ENCODE measurements at regions not wholly inside any gene's neighbourhood (a gene's known extent, or its start where the extent isn't known, plus 50 kb on each side); places are given as distances from the start of the nearest gene placed in this dataset.

DNA sequence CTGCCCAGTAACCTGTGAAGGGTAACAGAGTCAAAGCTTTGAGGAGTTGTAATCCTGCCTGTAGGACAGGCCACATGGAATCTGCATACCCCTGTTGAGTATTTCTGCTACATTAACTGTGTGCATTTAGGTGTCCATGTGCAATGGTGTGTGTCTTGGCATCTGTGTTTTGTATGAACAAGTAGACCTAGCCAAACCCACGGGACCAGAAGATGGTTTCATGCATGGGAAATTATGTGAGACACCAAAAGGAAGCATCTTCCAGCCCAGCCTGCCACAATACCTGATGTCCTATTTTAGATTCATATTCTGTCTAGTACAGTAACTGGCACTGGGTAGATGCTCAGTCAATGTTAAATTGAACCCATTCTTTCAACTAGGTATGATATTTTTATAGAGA, 70.8 kb upstream of the KCND3 start:
- Mint-ChIP-seq H3K4me3 (no peak overlapping the region), H3K4me1 (peaks cover 28% of the 10 kb centered on the region), H3K27me3 (peaks cover 47% of the 10 kb centered on the region), H3K9me3 (ENCODE audit: insufficient read depth) (no peaks in the 10 kb centered on the region), H3K27ac (no peak overlapping the region)
- CTCF ChIA-PET: no interaction called here
- Histone ChIP-seq H3K27me3 (replicated peaks in 1 of 4; ENCODE audit: control extremely low read depth in 1 of 4, control insufficient read depth in 3 of 4, insufficient read depth in 4 of 4, low read length in 3 of 4) (peaks cover 0 to 24% (median 9%) of the 10 kb centered on the region in 4 experiments), H3K79me2 (ENCODE audit: control insufficient read depth, insufficient read depth, low read length) (no peaks in the 10 kb centered on the region), H3K4me2 (replicated peaks; ENCODE audit: low read depth, low read length, poor library complexity, severe bottlenecking) (no peak overlapping the region), H3K9me3 (ENCODE audit: control extremely low read depth in 1 of 3, control insufficient read depth in 2 of 3, insufficient read depth in 1 of 3, low read length in 2 of 3) (no peaks in the 10 kb centered on the region), H4K20me1 (ENCODE audit: control insufficient read depth, insufficient read depth, low read length, poor library complexity, severe bottlenecking) (no peaks in the 10 kb centered on the region), H3K4me3 (ENCODE audit: control extremely low read depth in 1 of 5, extremely low read depth in 1 of 5, insufficient read depth in 1 of 5, low read depth in 2 of 5, low read length in 4 of 5) (no peak overlapping the region), H3K4me1 (ENCODE audit: control insufficient read depth in 2 of 2, insufficient read depth in 2 of 2, low read length in 2 of 2) (peaks cover 5 to 9% of the 10 kb centered on the region in 2 donors), H3K9ac (ENCODE audit: low read length) (no peak overlapping the region), H3K36me3 (replicated peaks in 1 of 2; ENCODE audit: control extremely low read depth in 1 of 2, control insufficient read depth in 1 of 2, extremely low read depth in 1 of 2, insufficient read depth in 2 of 2, low read length in 1 of 2) (no peaks in the 10 kb centered on the region), H3K27ac (ENCODE audit: low read length in 2 of 2) (no peak overlapping the region), H2AFZ (ENCODE audit: insufficient read depth, low read depth, low read length, poor library complexity, severe bottlenecking) (no peak overlapping the region)
- intact Hi-C loops (cut with micrococcal nuclease): no loop called here
- WGBS (ENCODE audit: insufficient coverage): no CpG with 5 or more reads among the region's 1 CpG
- TF ChIP-seq, protein P1, sequence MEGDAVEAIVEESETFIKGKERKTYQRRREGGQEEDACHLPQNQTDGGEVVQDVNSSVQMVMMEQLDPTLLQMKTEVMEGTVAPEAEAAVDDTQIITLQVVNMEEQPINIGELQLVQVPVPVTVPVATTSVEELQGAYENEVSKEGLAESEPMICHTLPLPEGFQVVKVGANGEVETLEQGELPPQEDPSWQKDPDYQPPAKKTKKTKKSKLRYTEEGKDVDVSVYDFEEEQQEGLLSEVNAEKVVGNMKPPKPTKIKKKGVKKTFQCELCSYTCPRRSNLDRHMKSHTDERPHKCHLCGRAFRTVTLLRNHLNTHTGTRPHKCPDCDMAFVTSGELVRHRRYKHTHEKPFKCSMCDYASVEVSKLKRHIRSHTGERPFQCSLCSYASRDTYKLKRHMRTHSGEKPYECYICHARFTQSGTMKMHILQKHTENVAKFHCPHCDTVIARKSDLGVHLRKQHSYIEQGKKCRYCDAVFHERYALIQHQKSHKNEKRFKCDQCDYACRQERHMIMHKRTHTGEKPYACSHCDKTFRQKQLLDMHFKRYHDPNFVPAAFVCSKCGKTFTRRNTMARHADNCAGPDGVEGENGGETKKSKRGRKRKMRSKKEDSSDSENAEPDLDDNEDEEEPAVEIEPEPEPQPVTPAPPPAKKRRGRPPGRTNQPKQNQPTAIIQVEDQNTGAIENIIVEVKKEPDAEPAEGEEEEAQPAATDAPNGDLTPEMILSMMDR (IDR thresholded peaks at IDR 0.05): no peak
- TF ChIP-seq EZH2 (IDR thresholded peaks at IDR 0.05; ENCODE audit: borderline replicate concordance, insufficient read depth, low read depth, low read length, poor library complexity, severe bottlenecking): no peak
- ATAC-seq (ENCODE audit: low read depth) (no peak), DNase-seq (no peak)
- POLR2A ChIA-PET: no interaction called here

- no peaks in the 10 kb centered on the region for H3K79me2 ChIP-seq (ENCODE audit: control insufficient read depth, insufficient read depth, low read length)
- no peak overlapping the region for H3K27ac ChIP-seq (ENCODE audit: low read length in 2 of 2)
- ATAC-seq (ENCODE audit: low read depth): no peak
- 98% methylated on average over 4 of the region's 5 CpGs for WGBS (ENCODE audit: insufficient coverage)
- peaks cover 49% of the 10 kb centered on the region for H3K27me3 Mint-ChIP-seq
- H3K4me1 ChIP-seq (ENCODE audit: control insufficient read depth in 2 of 2, insufficient read depth in 2 of 2, low read length in 2 of 2): peaks cover 5 to 9% of the 10 kb centered on the region in 2 donors
- H3K9me3 ChIP-seq (ENCODE audit: control extremely low read depth in 1 of 3, control insufficient read depth in 2 of 3, insufficient read depth in 1 of 3, low read length in 2 of 3): no peaks in the 10 kb centered on the region
- no peak overlapping the region for H3K4me3 ChIP-seq (ENCODE audit: control extremely low read depth in 1 of 5, extremely low read depth in 1 of 5, insufficient read depth in 1 of 5, low read depth in 2 of 5, low read length in 4 of 5)
- intact Hi-C loops (cut with micrococcal nuclease): no loop called here
- no peak overlapping the region for H3K27ac Mint-ChIP-seq
- no peaks in the 10 kb centered on the region for H3K36me3 ChIP-seq (replicated peaks in 1 of 2; ENCODE audit: control extremely low read depth in 1 of 2, control insufficient read depth in 1 of 2, extremely low read depth in 1 of 2, insufficient read depth in 2 of 2, low read length in 1 of 2)
- no peak for DNase-seq
- H4K20me1 ChIP-seq (ENCODE audit: control insufficient read depth, insufficient read depth, low read length, poor library complexity, severe bottlenecking): no peaks in the 10 kb centered on the region
- no peaks in the 10 kb centered on the region for H3K9me3 Mint-ChIP-seq (ENCODE audit: insufficient read depth)
- no peak overlapping the region for H3K9ac ChIP-seq (ENCODE audit: low read length)
- no peak overlapping the region for H2AFZ ChIP-seq (ENCODE audit: insufficient read depth, low read depth, low read length, poor library complexity, severe bottlenecking)
- ChIA-PET CTCF (no interaction called here), POLR2A (no interaction called here)
- H3K4me3 Mint-ChIP-seq: no peak overlapping the region
- peaks cover 0 to 26% (median 9%) of the 10 kb centered on the region in 4 experiments for H3K27me3 ChIP-seq (replicated peaks in 1 of 4; ENCODE audit: control extremely low read depth in 1 of 4, control insufficient read depth in 3 of 4, insufficient read depth in 4 of 4, low read length in 3 of 4)
- H3K4me2 ChIP-seq (replicated peaks; ENCODE audit: low read depth, low read length, poor library complexity, severe bottlenecking): no peak overlapping the region
- TF ChIP-seq, protein P1 (IDR thresholded peaks at IDR 0.05): no peak
- TF ChIP-seq EZH2 (IDR thresholded peaks at IDR 0.05; ENCODE audit: borderline replicate concordance, insufficient read depth, low read depth, low read length, poor library complexity, severe bottlenecking): no peak
- H3K4me1 Mint-ChIP-seq: peaks cover 28% of the 10 kb centered on the region
Observed at GRCh38 chr1:112061056-112061455, 71.6 kb upstream of the KCND3 start.
